ENCODE measurements at regions not wholly inside any gene's neighbourhood (a gene's known extent, or its start where the extent isn't known, plus 50 kb on each side); places are given as distances from the start of the nearest gene placed in this dataset.

DNA sequence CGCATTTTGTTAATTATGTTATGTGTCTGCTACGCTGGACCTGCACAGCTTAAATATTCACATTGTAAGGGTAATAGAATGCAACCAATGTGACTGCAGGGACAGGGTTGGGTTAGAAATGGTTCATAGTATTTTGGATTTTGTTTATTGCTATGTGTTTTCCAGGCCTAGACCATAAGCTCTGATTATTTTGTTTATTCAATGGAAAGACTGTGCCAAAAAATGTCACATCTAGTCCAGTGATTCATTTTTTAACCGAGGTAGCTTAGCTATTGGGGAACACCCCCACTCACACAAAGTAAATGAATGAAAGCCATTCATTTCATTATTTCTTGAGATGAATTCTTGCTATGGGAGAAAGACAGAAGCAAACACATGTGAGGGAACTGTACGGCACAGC lies 516.5 kb upstream of the ANKRD30A start:
- no peaks in the 10 kb centered on the region for H3K79me2 ChIP-seq (ENCODE audit: insufficient read depth, low read length)
- H3K36me3 ChIP-seq (ENCODE audit: insufficient read depth, low read length): no peaks in the 10 kb centered on the region
- H3K9me2 ChIP-seq (replicated peaks; ENCODE audit: low read depth, low read length): no peaks in the 10 kb centered on the region
- H3K4me2 ChIP-seq (ENCODE audit: low read depth, low read length, poor library complexity, severe bottlenecking): no peak overlapping the region
- H3K4me3 ChIP-seq (ENCODE audit: low read length, poor library complexity, severe bottlenecking): no peak overlapping the region
- no peak overlapping the region for H3K9ac ChIP-seq (ENCODE audit: low read depth, low read length, poor library complexity, severe bottlenecking)
- no peaks in the 10 kb centered on the region for H3K9me3 ChIP-seq (ENCODE audit: insufficient read depth, low read depth, low read length)
- H2AFZ ChIP-seq (ENCODE audit: low read length): no peak overlapping the region
- H3K27me3 ChIP-seq (ENCODE audit: insufficient read depth, low read length, poor library complexity, severe bottlenecking): no peaks in the 10 kb centered on the region
- H3K4me1 ChIP-seq (ENCODE audit: insufficient read depth, low read length, poor library complexity, severe bottlenecking): no peaks in the 10 kb centered on the region
- no peaks in the 10 kb centered on the region for H4K20me1 ChIP-seq (ENCODE audit: insufficient read depth, low read length, poor library complexity, severe bottlenecking)
- TF ChIP-seq EZH2phosphoT487 (IDR thresholded peaks at IDR 0.05; ENCODE audit: borderline replicate concordance): no peak
- TF ChIP-seq, protein P1, sequence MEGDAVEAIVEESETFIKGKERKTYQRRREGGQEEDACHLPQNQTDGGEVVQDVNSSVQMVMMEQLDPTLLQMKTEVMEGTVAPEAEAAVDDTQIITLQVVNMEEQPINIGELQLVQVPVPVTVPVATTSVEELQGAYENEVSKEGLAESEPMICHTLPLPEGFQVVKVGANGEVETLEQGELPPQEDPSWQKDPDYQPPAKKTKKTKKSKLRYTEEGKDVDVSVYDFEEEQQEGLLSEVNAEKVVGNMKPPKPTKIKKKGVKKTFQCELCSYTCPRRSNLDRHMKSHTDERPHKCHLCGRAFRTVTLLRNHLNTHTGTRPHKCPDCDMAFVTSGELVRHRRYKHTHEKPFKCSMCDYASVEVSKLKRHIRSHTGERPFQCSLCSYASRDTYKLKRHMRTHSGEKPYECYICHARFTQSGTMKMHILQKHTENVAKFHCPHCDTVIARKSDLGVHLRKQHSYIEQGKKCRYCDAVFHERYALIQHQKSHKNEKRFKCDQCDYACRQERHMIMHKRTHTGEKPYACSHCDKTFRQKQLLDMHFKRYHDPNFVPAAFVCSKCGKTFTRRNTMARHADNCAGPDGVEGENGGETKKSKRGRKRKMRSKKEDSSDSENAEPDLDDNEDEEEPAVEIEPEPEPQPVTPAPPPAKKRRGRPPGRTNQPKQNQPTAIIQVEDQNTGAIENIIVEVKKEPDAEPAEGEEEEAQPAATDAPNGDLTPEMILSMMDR (conservative IDR thresholded peaks at IDR 0.05; ENCODE audit: low read length): no peak
- no peaks in the 10 kb centered on the region for H3F3A ChIP-seq (ENCODE audit: low read depth)

DNA sequence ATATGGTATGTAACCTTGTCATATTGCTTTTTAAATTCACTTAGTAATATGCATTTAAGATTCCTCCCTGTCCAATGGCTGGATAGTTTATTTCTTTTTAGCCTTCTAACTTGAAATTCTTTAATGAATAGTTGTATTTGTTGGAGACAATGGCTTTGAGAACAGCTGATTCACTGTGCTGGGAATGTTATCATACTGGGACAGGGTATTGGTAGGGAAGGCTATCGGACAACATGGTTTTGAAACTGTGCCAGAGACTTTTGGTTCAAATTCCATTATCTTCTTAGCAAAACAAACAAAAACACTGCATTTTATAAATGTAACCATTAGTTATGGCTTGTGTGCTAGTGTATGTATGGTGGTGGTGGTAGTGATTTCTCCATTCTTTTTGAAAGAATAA lies 517.1 kb upstream of the ANKRD30A start:
- no peaks in the 10 kb centered on the region for H3K9me3 ChIP-seq (ENCODE audit: insufficient read depth, low read depth, low read length)
- no peaks in the 10 kb centered on the region for H3K27me3 ChIP-seq (ENCODE audit: insufficient read depth, low read length, poor library complexity, severe bottlenecking)
- no peak overlapping the region for H3K4me2 ChIP-seq (ENCODE audit: low read depth, low read length, poor library complexity, severe bottlenecking)
- no peak overlapping the region for H3K9ac ChIP-seq (ENCODE audit: low read depth, low read length, poor library complexity, severe bottlenecking)
- no peak overlapping the region for H3K4me3 ChIP-seq (ENCODE audit: low read length, poor library complexity, severe bottlenecking)
- TF ChIP-seq, protein P1 (conservative IDR thresholded peaks at IDR 0.05; ENCODE audit: low read length): no peak
- no peak for TF ChIP-seq EZH2phosphoT487 (IDR thresholded peaks at IDR 0.05; ENCODE audit: borderline replicate concordance)
- H3K9me2 ChIP-seq (replicated peaks; ENCODE audit: low read depth, low read length): no peaks in the 10 kb centered on the region
- H4K20me1 ChIP-seq (ENCODE audit: insufficient read depth, low read length, poor library complexity, severe bottlenecking): no peaks in the 10 kb centered on the region
- H3K36me3 ChIP-seq (ENCODE audit: insufficient read depth, low read length): no peaks in the 10 kb centered on the region
- no peaks in the 10 kb centered on the region for H3K79me2 ChIP-seq (ENCODE audit: insufficient read depth, low read length)
- H2AFZ ChIP-seq (ENCODE audit: low read length): no peak overlapping the region
- no peaks in the 10 kb centered on the region for H3F3A ChIP-seq (ENCODE audit: low read depth)
- H3K4me1 ChIP-seq (ENCODE audit: insufficient read depth, low read length, poor library complexity, severe bottlenecking): no peaks in the 10 kb centered on the region

DNA sequence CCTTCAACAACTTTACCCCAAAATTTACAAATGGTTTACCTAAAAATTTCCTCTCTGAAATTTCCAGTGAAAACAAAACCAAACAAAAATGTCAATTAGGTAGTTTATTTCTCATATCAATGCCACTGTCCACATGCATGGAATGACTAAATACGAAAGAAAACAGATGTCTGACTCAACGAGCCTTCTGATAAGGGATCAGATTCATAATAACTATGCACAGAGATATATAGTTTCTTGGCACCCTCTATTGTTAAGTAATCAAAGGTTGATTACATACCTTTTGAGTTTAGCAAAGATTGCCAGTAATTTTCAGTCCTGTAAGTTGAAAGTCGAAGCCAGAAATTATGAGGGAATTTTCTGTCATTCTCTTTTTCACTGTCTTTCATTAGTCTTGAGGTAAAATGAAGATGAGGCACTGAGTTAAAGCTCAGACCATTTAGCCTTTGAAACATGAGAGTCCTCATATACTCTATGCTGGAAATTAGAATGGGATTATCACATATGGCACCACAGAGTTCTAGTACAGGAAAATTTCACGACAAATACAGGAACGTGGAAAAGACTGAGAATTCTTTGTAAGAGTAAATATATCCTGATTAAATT lies 519.1 kb upstream of the ANKRD30A start:
- Histone ChIP-seq H3K9ac (ENCODE audit: low read depth, low read length, poor library complexity, severe bottlenecking) (no peak overlapping the region), H3F3A (ENCODE audit: low read depth) (no peaks in the 10 kb centered on the region), H3K4me2 (ENCODE audit: low read depth, low read length, poor library complexity, severe bottlenecking) (no peak overlapping the region), H3K36me3 (ENCODE audit: insufficient read depth, low read length) (no peaks in the 10 kb centered on the region), H3K4me3 (ENCODE audit: low read length, poor library complexity, severe bottlenecking) (no peak overlapping the region), H4K20me1 (ENCODE audit: insufficient read depth, low read length, poor library complexity, severe bottlenecking) (no peaks in the 10 kb centered on the region), H3K9me2 (replicated peaks; ENCODE audit: low read depth, low read length) (no peaks in the 10 kb centered on the region), H2AFZ (ENCODE audit: low read length) (no peak overlapping the region), H3K27me3 (ENCODE audit: insufficient read depth, low read length, poor library complexity, severe bottlenecking) (no peaks in the 10 kb centered on the region), H3K79me2 (ENCODE audit: insufficient read depth, low read length) (no peaks in the 10 kb centered on the region), H3K9me3 (ENCODE audit: insufficient read depth, low read depth, low read length) (no peaks in the 10 kb centered on the region), H3K4me1 (ENCODE audit: insufficient read depth, low read length, poor library complexity, severe bottlenecking) (no peaks in the 10 kb centered on the region)
- TF ChIP-seq, protein P1 (conservative IDR thresholded peaks at IDR 0.05; ENCODE audit: low read length): no peak
- TF ChIP-seq EZH2phosphoT487 (IDR thresholded peaks at IDR 0.05; ENCODE audit: borderline replicate concordance): no peak

Measured in Loucy (cell line).